Lung (tissue), 11 donors: ENCODE measurements at regions not wholly inside any gene's neighbourhood (a gene's known extent, or its start where the extent isn't known, plus 50 kb on each side); places are given as distances from the start of the nearest gene placed in this dataset.

ENCODE experiments used
- ATAC-seq: fragments of 200-7000 bp; cut with Tn5 transposase; one replicate; pipeline ENCODE4 v1.9.1; 2020; ENCODE audit warnings: moderate number of reproducible peaks; ENCODE audit not compliant: insufficient read depth, low FRiP score
- DNase-seq, 3 donors: peaks; one replicate each; pipeline ENCODE4 v3.0.0-alpha.2; 2013 to 2017
- H3K27ac ChIP-seq, 2 donors: one replicate each; pipeline ENCODE4 v1.5.1; 2013; ENCODE audit warnings: mild to moderate bottlenecking in 2 of 2, moderate library complexity in 2 of 2, control low read depth in 1 of 2, inconsistent platforms in 1 of 2, low read depth in 1 of 2, low read length in 1 of 2
- H3K27me3 ChIP-seq, 3 donors: one replicate each; pipeline ENCODE4 v1.5.1; 2013; ENCODE audit warnings: low read length in 2 of 3; ENCODE audit not compliant: control insufficient read depth in 3 of 3, insufficient read depth in 3 of 3
- H3K36me3 ChIP-seq, 4 donors: one replicate each; pipeline ENCODE4 v1.5.1; 2013; ENCODE audit warnings: low read length in 4 of 4, mild to moderate bottlenecking in 1 of 4, moderate library complexity in 1 of 4; ENCODE audit not compliant: control insufficient read depth in 4 of 4, insufficient read depth in 4 of 4
- H3K4me1 ChIP-seq, 5 donors: one replicate each; pipeline ENCODE4 v1.5.1; 2013; ENCODE audit warnings: low read length in 5 of 5, mild to moderate bottlenecking in 2 of 5, moderate library complexity in 1 of 5; ENCODE audit not compliant: control insufficient read depth in 5 of 5, insufficient read depth in 5 of 5
- H3K4me3 ChIP-seq: one replicate; pipeline ENCODE4 v1.5.1; 2013; ENCODE audit warnings: mild to moderate bottlenecking, control low read depth, moderate library complexity
- H3K9ac ChIP-seq, 2 donors: one replicate each; pipeline ENCODE4 v1.5.1; 2013; ENCODE audit warnings: low read length in 2 of 2, control low read depth in 1 of 2; ENCODE audit not compliant: insufficient read depth in 1 of 2
- H3K9me3 ChIP-seq, 4 donors: one replicate each; pipeline ENCODE4 v1.5.1; 2013; ENCODE audit warnings: low read length in 3 of 4, mild to moderate bottlenecking in 1 of 4, moderate library complexity in 1 of 4; ENCODE audit not compliant: control insufficient read depth in 4 of 4, insufficient read depth in 3 of 4
- CTCF ChIP-seq: IDR thresholded peaks from 2 replicates; pipeline ENCODE4 v1.5.1; 2012; ENCODE audit warnings: mild to moderate bottlenecking; ENCODE audit errors: control extremely low read depth, extremely low read depth
- WGBS, 2 donors: extraction: QIAGEN DNeasy Blood & Tissue Kit; methylation state at CpG; one replicate each; pipeline ENCODE4 v1.1.7; 2013; 5-methylcytosine and 5-hydroxymethylcytosine counted together
- donor health status: control.
- donor health status: control.
- donor health status: Bipolar disorder and iron deficiency.
- donor health status: healthy.
- donor health status: DM: yes; HTN: yes; CAD: no.

DNA sequence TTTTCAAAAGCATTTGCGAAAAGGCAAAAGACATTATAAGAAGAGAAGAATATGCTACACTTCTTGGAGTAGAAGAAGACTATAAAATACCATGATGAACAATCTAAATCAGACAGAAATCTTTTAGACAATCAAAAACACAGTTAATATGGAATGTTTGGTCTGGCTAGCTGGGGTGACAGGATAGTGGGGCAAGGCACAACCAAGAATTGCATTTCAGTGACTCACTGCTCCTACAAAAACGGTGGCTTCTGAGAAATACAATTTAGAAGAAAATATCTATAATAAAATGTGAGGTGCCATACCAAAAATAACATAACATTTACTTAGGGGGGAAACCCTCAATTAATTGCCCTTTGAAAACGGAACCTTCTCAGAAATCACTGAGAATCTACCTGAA lies 363.4 kb downstream of the NPR3 start:
- no peak for TF ChIP-seq CTCF
- no peaks in the 10 kb centered on the region for H3K36me3 ChIP-seq
- H3K9me3 ChIP-seq, result no peaks in the 10 kb centered on the region
- 84 to 90% methylated on average over 3 of the region's 3 CpGs for WGBS, 2 donors
- H3K27ac ChIP-seq, result no peak overlapping the region
- no peak overlapping the region for H3K4me3 ChIP-seq
- H3K9ac ChIP-seq, result no peak overlapping the region
- no peaks in the 10 kb centered on the region for H3K27me3 ChIP-seq
- ATAC-seq (no peak), DNase-seq (no peak)
- H3K4me1 ChIP-seq, result peaks cover 0 to 17% (median 0%) of the 10 kb centered on the region in 5 donors

DNA sequence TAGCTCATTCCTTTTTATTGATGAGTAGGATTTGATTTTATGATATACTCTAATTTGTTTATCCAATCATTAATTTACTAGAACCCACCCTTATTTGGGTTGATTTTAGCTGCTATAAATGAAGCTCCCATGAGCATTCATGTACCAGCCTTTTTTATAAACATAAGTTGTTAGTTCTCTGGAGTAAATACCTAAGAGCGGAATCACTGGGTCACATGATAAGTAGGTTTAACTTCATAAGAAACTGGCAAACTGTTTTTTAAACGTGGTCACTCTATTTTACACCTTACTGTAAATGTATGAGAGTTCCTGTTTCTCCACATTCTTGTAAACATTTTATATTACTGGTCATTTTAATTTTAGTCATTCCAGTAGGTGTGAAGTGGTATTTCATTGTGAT lies 364.6 kb downstream of the NPR3 start:
- no peaks in the 10 kb centered on the region for H3K36me3 ChIP-seq
- H3K4me1 ChIP-seq, result peaks cover 0 to 26% (median 0%) of the 10 kb centered on the region in 5 donors
- ATAC-seq, result no peak
- TF ChIP-seq CTCF, result no peak
- H3K9ac ChIP-seq, result no peak overlapping the region
- DNase-seq, result no peak
- 47 to 60% methylated on average over 2 of the region's 2 CpGs for WGBS, 2 donors
- H3K4me3 ChIP-seq, result no peak overlapping the region
- H3K27me3 ChIP-seq, result no peaks in the 10 kb centered on the region
- H3K9me3 ChIP-seq, result no peaks in the 10 kb centered on the region
- no peak overlapping the region for H3K27ac ChIP-seq

DNA sequence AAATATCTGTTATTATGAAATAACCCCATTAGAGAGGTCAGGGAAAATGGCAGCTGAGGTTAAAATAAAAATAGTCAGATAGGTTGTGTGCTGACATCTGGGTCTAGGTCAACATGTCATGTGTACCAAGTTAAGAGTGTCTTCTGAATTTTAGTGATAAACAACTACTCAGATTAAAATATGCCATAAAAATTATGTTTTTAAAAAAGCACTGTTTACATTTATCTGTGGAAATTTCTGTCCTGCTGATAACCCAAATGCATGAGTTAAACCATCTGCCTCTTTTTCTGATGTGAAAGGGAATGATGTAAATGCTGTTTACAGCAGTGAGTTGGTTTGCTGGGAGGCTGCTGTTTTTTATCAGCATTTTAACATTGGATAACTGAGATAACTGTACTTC lies 361.2 kb upstream of the TARS1 start:
- ATAC-seq (no peak), DNase-seq (peak; percentile 43 to 96 (median 96))
- H3K9ac ChIP-seq, result no peak overlapping the region

More for the DNA sequence above, 361.2 kb upstream of the TARS1 start:
- H3K36me3 ChIP-seq, result no peaks in the 10 kb centered on the region
- TF ChIP-seq CTCF, result no peak
- no peak overlapping the region for H3K27ac ChIP-seq
- H3K27me3 ChIP-seq, result no peaks in the 10 kb centered on the region
- H3K9me3 ChIP-seq, result no peaks in the 10 kb centered on the region
- H3K4me1 ChIP-seq, result peaks cover 0 to 22% (median 0%) of the 10 kb centered on the region in 5 donors
- no peak overlapping the region for H3K4me3 ChIP-seq
